ENCODE measurements at regions not wholly inside any gene's neighbourhood (a gene's known extent, or its start where the extent isn't known, plus 50 kb on each side); places are given as distances from the start of the nearest gene placed in this dataset.

DNA sequence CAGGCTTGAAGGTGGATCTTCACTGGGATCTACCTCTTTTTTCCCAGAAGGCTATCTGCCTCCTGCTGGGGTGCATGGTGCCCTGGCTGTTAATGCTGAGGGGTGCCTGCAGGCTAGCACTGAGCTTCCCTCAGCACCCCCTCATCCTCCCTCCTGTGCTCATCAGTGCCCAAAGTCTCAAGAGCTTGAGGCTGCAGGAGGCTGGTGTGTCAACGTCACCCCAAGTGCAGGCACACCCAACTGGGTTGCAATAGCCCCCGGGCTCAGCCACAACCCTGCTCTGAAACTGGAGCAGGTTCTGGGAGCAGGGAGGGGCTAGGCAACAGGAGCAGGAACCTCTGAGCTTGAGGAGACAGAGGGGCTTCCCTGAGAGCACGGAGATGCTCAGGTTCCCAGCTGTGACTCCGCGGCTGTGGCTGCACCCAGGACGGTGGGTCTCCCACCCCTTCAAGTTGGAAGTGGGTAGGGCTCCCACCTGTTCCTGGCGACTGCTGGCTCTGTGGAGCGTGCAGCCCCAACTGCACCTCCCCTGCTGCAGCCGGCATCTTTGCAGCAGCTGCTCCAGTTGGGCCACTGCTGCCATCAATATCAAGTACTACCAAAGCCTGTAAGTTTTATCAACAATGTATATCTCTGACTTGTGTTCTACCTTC, 1266.6 kb upstream of the C9orf72 start:
- DNase-seq (ENCODE audit: low read depth): no peak

DNA sequence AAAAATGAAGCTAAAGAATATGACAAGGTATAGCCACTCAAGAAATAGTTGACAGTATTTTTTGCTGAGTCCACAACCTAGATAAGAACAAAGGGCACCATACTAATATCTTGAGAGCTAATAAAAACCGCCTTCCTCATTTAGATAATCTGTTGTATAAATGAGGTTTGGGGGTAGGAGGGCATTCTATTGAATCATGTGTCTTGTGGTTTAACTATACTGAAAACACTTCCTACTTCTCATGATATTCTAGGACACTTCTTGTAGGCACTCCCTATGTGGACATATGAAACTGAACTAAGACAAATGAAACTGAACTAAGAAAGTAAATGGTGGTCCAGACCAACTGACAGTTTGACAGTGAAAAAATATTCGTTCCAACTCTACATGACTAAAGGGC, 1268.5 kb upstream of the C9orf72 start:
- DNase-seq (ENCODE audit: low read depth): no peak

DNA sequence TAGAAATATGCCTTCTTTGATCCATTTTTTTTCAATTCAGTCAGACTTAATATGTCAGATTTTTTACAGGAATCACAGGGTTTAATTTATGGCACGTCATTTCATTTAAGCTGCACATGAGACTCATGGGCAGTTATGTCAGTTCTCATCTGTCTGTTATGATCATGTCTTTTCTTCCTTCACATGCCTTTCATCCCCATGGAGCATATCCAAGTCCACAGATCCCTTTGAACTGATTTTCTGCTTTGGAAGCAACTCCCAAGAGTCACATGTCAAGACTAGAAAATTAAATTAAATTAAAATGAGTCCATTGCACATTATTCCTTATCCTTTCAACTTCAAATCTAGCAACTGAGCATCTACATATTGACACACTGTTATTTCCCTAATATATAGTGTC, 1274.0 kb upstream of the C9orf72 start:
- DNase-seq (ENCODE audit: low read depth): no peak

DNA sequence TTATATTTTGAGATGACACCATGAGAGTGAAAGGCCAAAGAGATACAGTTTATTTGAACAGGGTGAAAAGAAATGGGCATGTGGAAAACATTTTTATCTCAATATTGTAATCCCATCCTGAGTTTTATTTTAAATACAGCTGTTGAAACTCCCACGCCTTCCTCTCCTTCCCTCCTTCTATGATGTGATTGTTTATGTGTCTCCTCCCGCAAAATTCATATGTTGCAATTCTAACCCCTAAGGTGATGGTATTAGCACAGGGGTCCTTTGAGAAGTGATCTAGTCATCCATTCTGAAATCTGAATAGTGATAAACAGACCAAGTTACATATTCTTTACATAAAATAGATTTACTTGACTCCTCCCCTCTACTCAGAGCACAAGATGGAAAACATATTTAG, 1275.4 kb upstream of the C9orf72 start:
- no peak for DNase-seq (ENCODE audit: low read depth)

DNA sequence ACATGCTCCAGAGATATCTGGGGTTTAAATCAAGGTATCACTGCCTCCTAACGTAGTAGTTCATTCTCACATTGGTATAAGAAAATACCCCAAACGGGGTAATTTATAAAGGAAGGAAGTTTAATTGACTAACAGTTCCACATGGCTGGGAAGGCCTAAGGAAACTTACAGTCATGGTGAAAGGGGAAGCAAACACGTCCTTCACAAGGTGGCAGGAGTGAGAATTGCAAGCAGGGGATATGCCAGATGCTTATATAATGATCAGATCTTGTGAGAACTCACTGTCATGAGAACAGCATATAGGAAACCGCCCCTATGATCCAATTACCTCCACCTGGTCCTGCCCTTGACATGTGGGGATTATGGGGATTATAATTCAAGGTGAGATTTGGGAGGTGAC, 1280.2 kb upstream of the C9orf72 start:
- DNase-seq (ENCODE audit: low read depth): no peak

DNA sequence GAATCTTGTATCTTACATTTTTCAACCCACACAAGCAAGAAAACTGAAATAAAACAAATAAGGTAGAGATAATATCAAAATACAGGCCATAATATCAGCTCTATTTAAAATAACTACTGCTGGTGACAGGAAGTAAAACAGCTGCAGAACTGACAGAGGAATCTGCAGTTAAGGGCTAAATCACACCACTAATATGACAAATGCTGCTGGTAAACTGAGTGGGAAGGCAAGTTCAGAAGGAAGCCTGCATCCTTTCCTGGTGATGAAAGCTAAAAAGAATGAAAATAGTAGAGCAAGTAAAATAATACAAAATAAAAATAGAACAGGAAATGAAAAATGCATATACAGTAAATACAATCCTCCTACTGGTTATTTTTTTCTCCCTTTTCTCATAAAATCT, 1293.7 kb upstream of the C9orf72 start:
- no peak for DNase-seq (ENCODE audit: low read depth)

DNA sequence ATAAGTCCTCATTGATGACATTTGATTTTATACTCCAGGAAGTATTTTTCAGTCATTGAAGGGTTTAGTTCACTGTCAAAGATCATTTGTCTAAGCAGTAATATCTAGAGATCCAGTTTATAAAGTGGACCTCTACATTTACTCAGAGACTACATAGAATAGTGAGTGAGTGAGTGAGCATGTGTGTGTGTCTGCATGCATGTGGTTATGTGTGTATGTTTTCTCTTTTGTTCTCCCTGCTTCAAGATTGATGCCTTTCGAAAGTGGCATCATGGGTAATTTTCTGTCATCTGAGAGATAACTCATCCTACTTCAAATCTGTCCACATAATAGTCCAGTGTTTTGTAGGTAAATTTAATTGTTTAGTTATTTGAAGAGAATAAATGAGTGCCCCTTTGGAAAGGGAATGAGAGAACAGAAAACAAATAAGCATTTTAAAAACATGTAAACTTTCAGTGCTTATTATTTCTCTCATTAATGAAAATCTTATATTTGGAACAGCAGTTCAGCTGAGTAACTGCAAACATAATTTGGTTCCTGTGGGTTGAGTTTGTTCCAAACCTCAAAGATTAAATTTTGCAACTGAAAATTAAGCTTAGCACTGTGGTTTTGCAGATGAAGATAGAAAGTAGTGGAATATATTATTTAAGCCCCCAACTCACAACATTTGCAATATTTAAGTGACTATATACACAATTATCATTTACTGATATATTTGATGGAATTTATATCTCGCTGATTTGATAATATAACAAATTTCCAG, 1295.1 kb upstream of the C9orf72 start:
- DNase-seq (ENCODE audit: low read depth): no peak

DNA sequence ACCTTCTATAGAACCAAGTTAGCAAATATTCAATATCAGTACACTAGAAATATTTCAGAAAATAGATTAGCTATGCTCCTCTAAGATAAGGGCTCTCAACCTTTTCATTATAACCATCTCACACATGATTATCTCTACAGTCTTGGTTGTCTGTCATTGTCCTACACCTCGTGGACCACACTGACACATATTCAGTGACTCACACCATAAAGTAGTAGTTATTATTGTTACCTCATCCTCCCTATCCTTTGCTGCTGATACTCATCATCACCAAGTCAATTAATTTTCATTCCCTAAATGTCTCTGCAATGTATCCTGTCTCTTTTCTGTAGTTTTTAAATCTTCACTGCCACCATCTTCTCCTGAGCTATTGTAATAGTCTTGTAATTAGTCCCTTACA, 1309.2 kb upstream of the C9orf72 start:
- no peak for DNase-seq (ENCODE audit: low read depth)

DNA sequence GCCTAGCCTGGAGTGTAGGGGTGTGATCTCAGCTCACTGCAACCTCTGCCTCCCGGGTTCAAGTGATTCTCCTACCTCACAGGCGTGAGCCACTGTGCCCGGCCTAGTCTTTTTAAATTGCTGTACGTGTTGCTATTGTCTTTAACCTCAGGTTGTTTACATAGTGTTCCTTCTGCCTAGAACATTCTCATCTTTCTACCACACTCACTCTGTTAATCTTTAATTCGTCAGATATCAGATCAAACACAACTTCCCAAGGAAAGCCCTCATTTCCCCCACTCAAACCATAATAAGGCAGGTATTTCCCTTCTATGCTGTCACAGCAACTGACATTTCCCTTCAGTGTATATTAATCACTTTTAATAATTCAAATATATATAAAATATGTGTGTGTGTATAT, 1310.0 kb upstream of the C9orf72 start:
- no peak for DNase-seq (ENCODE audit: low read depth)

DNA sequence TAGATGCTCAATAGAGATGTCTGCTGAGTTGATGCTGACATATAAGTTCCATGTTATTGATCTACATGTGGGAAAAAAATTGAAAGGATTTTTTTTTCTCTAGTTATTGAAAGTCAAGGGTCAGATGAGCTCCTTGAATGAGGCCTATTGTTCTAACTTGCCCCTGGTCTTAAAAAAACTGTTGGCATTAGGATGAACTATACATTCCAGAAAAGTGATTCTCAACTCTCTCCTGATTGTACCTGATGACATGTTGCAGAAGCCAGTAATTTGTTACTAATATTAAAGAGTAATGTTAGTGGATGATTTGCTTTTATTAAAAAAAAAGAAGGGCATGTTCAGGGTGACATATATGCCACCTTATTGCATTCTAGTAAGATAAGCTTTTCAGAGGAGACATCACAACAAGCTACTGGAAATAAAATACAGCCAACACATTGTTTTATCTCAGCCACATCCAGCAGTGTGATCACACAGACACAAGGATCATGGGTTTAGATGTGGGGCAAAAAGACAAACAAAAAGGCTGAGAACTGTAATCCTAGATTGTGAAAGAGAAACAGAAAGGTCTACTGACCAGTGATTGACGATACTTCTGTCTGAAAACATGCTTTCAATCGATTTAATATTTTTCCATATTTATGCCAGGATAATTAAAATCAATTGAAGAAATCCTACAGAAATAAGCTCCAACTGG, 1314.1 kb upstream of the C9orf72 start:
- DNase-seq (ENCODE audit: low read depth): no peak

DNA sequence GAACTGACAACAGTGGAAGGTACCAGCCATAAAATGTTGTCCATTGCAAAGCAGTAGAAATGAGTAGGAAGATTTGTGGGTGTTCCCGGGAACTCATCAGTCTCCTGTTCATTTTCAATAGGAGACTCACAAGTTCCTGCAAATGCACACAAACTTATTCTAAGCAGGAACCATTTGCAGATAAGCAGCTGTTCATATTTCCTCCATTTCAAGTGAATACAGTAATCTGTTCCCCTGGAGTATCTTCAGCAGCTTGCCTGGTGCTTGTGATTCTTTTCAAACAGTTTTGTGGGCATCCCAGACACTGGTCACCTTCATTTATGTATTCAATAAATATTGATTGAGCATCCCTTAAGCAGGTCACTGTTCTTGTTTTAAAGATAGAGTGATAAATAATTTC, 1315.5 kb upstream of the C9orf72 start:
- no peak for DNase-seq (ENCODE audit: low read depth)

DNA sequence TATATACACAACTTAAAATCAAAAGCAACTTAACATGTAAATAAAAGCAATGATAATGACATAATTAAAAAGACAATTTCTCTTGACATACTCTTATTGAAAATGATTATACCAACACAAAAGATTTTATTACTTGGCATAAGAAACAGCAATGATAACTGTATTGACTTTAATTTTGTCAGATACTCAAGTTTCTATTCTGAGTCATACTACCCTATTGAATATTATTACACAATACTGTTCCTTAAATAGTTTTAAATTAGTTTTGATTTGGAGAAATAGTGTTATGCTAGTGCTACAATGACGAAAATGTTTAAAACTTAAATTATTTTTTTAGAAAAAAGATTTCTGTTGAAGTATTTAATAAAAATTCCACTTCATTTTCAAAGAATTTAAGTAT, 1319.3 kb upstream of the C9orf72 start:
- no peak for DNase-seq (ENCODE audit: low read depth)

DNA sequence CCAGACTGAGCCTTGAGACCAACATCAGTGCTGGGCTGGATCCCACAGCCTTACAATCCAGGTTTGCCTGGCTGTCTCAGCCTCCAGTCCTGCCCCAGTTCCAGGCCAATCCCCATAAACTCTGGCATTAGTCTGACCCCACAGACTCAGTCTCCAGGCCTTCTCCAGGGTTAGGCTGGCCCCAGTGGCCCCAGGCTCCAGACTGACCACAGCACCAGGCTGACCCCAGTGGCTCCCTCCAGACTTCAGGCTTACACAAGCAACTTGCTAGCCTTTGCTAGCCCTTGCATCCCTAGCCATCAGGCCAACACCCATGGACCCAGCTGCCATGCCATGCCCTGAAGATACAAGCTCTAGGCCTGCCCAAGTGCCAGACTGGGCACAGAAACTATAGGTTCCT, 1326.0 kb upstream of the C9orf72 start:
- no peak for DNase-seq (ENCODE audit: low read depth)

DNA sequence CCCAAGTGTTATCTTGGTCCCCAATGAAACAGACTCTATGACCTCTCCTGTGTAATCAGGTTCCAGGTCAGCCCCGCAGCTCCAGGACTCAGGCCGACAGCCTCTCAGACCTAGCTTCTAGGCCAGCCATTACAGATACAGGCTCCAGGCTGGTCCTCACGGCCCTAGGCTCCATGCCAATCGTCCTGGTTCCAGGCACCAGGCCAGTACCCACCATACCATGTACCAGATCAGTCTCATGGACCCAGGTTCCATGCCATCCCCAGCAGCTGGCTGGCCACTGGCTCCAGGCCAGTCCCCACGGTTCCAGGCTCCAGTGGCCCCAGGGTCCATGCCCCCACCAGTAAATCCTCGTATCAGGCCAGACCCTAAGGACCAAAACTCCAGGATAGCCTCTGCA, 1326.6 kb upstream of the C9orf72 start:
- DNase-seq (ENCODE audit: low read depth): no peak

DNA sequence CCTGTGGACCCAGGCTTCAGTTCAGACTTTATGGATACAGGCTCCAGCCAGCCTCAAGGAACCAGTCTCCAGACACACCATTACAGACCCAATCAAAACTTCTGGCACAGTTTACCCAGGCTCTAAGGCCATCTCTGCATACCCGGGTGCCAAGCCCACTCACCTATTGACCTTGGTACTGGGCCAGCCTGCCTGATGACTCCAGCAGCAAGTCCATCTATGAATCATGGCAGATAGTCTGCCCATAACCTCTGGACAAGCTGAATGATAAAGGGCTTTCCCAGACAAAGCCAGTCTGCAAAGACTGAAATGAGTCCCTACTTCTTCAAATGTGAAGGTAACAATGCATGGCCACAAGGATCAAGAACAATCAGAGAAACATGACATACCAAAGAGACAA, 1327.1 kb upstream of the C9orf72 start:
- no peak for DNase-seq (ENCODE audit: low read depth)

DNA sequence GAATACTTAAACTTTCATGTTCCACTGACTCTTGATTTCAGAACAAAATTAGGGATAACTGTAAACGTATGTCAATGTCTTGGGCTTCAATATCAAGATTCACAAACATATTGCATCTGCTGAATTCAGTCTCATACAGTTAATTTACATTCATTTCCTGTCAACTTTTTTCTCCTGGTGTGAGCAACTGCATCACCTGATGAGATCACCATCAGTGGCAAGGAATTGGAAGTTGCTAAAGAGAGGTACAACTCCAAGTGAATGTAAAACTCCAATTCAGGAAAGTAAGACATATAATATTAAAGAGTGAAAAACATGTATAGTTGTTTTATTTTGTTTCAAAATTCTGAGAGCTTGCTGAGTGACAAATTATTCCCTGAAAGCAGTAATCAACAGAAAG, 1336.2 kb upstream of the C9orf72 start:
- no peak for DNase-seq (ENCODE audit: low read depth)

DNA sequence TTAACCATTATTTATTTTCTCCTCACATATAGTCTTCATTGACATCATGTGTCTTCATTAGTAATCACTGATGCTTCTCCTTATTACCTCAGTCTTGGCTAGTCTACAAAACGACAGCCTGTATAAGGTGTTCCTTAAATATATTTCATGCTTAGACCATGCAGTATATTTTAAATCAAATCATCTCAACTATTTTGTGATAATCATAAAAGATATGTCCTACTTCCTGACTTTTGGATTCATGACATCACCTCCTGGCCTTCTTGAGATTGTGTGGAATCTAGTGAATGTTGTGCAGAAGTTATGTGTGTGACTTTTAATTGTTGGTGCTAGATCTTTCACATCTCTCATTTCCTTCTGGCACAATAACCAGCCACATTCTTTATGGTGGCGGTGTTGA, 1339.3 kb upstream of the C9orf72 start:
- DNase-seq (ENCODE audit: low read depth): no peak

DNA sequence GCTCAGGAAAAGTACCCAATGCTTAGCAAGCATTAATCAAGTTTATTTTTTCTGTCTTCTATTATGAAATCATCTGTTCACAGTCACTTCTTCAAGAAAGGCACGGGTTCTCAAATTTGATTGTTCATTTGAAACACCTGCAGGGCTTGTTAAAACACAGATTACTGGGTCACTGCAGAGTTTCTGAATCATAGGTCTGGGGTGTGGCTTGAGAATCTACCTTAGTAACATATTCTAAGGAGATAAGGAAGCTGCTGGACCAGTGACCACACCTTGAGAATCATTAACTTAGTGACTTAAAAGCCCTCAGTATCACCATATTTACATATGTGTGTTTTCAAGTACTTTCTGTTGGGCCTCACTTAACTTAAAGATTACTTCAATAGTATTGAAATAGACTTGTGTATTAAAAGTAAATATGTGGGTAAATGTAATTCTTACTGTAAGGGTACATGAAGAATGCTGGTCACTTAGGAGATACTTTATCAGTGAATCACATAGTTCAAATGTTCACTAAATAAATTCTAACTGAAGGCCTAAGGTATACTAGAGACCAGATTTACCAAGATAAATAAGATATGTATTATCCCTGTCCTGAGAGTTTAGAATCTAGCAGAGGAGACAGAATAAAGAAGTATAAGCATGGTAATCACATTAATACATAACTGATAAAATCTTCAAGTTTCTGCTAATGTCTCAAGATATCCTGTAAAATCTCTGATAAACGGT, 1342.1 kb upstream of the C9orf72 start:
- DNase-seq (ENCODE audit: low read depth): no peak

DNA sequence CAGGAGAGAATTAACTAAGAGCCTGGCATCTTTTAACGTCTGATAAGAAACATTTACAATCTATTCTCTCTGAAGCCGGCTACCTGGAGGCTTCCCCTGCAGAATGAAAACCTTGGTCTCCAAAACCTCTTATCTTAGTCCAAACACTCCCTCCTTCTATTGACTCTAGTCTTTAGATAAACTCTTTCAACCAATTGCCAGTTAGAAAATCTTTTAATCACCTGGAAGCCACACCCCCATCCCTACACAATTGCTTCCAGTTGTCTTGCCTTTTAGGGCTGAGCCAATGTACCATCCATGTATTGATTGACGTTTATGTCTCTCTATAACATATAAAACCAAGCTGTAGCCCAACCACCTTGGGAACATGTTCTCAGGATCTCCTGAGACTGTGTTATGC, 1343.1 kb upstream of the C9orf72 start:
- no peak for DNase-seq (ENCODE audit: low read depth)

DNA sequence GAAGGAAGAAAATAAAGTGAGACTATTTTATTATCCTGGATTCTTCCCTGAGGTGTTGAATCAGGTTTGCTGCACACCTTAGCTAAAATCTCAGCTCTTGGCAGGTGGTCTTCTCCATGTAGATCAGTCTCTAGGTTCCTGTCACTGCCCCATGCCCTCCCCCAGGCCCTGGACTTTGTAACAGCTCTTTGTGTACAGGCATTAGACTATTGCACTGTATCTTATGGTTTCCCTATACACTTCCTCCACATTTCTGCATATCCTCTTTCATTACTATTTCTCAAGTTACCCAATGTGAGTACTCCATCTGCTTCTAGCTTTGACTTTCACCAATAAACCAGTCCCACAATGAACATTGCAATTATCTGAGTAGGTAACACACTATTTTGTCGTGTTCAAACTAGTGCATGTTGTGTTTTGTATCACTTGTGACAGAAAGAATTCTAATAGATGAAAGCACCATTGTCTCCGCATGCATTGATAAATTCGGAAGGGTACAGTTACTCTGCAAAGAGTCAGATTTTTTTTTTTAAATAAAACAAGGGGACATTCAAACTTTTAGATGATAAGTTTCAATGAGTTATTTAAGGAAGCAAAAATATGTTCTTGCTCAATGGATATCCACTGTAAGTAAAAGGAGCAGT, 1348.7 kb upstream of the C9orf72 start:
- DNase-seq (ENCODE audit: low read depth): no peak

DNA sequence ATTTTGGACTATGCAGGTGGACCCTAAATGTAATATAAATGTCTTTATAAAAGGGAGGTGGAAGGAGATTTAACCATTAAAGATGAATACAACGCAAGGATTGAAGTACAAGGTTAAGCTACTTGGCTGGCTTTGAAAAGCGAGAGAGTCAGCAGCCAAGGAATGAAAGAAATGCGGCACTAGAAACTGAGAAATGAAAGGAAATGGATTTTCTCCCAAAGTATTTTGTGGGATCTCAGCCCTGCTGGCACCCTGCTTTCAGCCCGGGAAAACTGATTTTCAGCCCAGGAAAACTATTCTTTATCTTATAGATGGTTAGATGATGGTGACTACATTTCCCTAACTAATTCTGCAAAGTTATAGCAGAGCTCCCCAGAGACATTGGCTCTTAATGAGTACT, 1349.6 kb upstream of the C9orf72 start:
- no peak for DNase-seq (ENCODE audit: low read depth)

DNA sequence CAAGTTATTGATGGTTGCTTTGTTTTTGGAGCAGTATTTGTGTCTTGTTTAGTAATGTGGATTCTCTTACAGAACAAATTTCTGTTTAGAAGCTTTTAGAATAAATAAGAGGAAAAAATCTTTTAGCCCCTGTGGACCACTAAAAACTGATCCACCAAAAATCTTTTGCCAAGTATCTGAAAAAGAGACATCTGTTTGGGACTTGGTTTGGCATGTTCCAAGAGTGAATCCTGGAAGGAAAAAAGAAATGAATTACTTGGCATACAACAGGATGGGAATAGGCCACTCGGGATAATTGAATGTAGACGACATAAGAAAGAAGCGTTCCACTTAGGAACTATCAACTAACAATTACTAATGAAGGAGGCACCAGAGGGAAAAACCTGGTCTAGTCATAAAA, 1350.1 kb upstream of the C9orf72 start:
- no peak for DNase-seq (ENCODE audit: low read depth)

Data from stimulated activated CD4-positive, alpha-beta T cell treated with anti-CD3 and anti-CD28 coated beads, Interleukin-2, amount 100 ng/mL, for 4 hours (primary cell).